Keratinocyte (primary cell): ENCODE measurements at regions not wholly inside any gene's neighbourhood (a gene's known extent, or its start where the extent isn't known, plus 50 kb on each side); places are given as distances from the start of the nearest gene placed in this dataset.

Source experiments
- EZH2 ChIP-seq: IDR thresholded peaks from one replicate; pipeline ENCODE4 v1.6.1; 2012; ENCODE audit warnings: inconsistent platforms, mild to moderate bottlenecking, low read length, moderate library complexity
- TF ChIP-seq, protein P1 (sequence below), 3 experiments: IDR thresholded peaks in 1 of 3; conservative IDR thresholded peaks in 1 of 3; optimal IDR thresholded peaks in 1 of 3; 2 replicates in 2 of 3; 3 replicates in 1 of 3; pipeline versions ENCODE3 to v1.5.1; 2011; ENCODE audit warnings: low read length in 3 of 3, mild to moderate bottlenecking in 3 of 3, moderate library complexity in 2 of 3, control low read depth in 1 of 3, inconsistent platforms in 1 of 3; ENCODE audit not compliant: insufficient read depth in 2 of 3; ENCODE audit errors: extremely low read depth in 1 of 3

DNA sequence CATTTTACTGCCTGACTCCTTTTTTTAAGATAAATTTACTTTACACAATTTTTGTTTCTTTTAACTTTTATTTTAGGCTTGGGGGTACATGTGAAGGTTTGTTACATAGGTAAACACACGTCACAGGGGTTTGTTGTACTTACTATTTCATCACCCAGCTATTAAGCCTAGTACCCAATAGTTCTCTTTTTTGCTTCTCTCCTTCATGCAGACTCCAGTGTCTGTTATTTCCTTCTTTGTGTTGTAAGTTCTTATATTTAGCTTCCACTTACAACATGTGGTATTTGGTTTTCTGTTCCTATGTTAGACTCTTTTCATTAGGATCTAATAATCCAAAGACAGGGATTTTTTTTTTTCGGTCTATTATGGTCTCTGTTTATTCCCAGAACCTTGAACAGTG, 83.5 kb upstream of the CCN6 start:
- TF ChIP-seq, protein P1, sequence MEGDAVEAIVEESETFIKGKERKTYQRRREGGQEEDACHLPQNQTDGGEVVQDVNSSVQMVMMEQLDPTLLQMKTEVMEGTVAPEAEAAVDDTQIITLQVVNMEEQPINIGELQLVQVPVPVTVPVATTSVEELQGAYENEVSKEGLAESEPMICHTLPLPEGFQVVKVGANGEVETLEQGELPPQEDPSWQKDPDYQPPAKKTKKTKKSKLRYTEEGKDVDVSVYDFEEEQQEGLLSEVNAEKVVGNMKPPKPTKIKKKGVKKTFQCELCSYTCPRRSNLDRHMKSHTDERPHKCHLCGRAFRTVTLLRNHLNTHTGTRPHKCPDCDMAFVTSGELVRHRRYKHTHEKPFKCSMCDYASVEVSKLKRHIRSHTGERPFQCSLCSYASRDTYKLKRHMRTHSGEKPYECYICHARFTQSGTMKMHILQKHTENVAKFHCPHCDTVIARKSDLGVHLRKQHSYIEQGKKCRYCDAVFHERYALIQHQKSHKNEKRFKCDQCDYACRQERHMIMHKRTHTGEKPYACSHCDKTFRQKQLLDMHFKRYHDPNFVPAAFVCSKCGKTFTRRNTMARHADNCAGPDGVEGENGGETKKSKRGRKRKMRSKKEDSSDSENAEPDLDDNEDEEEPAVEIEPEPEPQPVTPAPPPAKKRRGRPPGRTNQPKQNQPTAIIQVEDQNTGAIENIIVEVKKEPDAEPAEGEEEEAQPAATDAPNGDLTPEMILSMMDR (optimal IDR thresholded peaks at IDR 0.05 in 1 of 3, IDR thresholded peaks at IDR 0.05 in 1 of 3, conservative IDR thresholded peaks at IDR 0.05 in 1 of 3; ENCODE audit: extremely low read depth in 1 of 3, insufficient read depth in 2 of 3, low read length in 3 of 3): no peak
- no peak for TF ChIP-seq EZH2
